HepG2 (cell line): ENCODE measurements at regions not wholly inside any gene's neighbourhood (a gene's known extent, or its start where the extent isn't known, plus 50 kb on each side); places are given as distances from the start of the nearest gene placed in this dataset.

ENCODE experiments used
- AKAP8 ChIP-seq: sonication (generic); formaldehyde crosslinking; IDR thresholded peaks from 2 replicates; pipeline ENCODE4 v1.5.1; 2020; ENCODE audit warnings: mild to moderate bottlenecking, missing genetic modification reagents
- CTCF ChIP-seq: sonication (generic); formaldehyde crosslinking; IDR thresholded peaks from 2 replicates; pipeline ENCODE4 v1.5.0; 2020; ENCODE audit warnings: mild to moderate bottlenecking, missing genetic modification reagents, moderate library complexity
- ZFP91 ChIP-seq: sonication (generic); formaldehyde crosslinking; IDR thresholded peaks from 2 replicates; pipeline ENCODE4 v1.9.0; 2022; ENCODE audit warnings: missing genetic modification reagents, mild to moderate bottlenecking, borderline replicate concordance
- ZNF296 ChIP-seq: sonication (generic); formaldehyde crosslinking; conservative IDR thresholded peaks from 2 replicates; pipeline ENCODE4 v1.5.0; 2020; ENCODE audit warnings: mild to moderate bottlenecking, missing genetic modification reagents

- TF ChIP-seq AKAP8 (CRISPR knock-in tag) (no peak), ZFP91 (CRISPR knock-in tag) (no peak), ZNF296 (no peak), CTCF (no peak)
These were observed 1551.3 kb upstream of the MIR17HG start for GRCh38 chr13:89796196-89796595.
